CD4-positive, alpha-beta T cell treated with Interferon gamma for 1 hour (primary cell): ENCODE measurements at regions not wholly inside any gene's neighbourhood (a gene's known extent, or its start where the extent isn't known, plus 50 kb on each side); places are given as distances from the start of the nearest gene placed in this dataset.

Source experiments
- DNase-seq: peaks from one replicate; pipeline ENCODE4 v3.0.0-alpha.2; 2020

DNA sequence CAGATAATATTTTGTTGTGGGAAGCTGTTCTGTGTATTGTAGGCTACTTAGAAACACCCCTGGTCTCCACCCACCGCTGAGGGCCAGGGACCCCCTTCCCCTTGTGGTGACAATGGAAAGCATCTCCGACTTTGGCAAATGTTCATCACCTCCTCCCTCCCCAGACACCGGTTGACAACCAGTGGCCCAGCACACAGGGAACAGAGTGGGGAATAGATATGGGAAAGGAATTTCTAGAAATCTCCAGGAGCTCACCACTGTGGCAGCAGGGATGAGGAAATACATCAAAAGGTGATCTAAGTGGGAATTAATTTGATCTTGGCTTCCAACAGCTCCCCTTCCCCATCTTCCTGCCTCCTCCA, 257.3 kb upstream of the FOXQ1 start:
- DNase-seq, result no peak

DNA sequence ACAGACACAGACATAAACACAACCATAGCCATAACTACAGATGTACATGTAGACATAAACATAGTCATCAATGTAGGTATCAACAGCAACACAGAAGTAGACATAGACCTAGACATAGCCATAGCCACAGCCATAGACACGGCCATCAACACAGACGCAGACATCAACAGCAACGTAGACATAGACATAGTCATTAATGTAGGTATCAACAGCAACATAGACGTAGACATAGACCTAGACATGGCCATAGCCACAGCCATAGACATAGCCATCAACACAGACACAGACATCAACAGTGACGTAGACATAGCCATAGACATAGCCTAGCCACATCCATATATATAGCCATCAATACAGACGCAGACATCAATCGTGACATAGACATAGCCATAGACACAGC, 258.3 kb upstream of the FOXQ1 start:
- DNase-seq, result no peak

DNA sequence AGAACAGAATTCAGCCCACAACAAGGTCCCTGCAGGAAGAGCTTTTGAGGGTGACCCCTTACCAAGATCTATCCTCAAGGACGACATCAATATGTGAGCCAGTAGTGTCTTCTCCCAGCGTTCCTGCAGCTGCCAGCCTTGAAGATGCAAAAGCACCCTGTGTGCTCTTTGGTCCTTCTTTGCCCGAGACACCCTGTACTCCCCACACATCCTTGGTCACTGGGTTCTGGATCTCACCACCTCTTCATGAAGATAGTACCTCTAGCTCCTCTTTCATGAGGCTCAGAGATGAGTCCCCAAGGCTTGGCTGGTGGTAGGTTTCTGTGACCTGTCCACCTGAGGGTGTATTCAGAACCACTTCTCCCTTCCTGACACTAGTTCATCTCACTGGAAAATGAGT, 259.6 kb upstream of the FOXQ1 start:
- no peak for DNase-seq

DNA sequence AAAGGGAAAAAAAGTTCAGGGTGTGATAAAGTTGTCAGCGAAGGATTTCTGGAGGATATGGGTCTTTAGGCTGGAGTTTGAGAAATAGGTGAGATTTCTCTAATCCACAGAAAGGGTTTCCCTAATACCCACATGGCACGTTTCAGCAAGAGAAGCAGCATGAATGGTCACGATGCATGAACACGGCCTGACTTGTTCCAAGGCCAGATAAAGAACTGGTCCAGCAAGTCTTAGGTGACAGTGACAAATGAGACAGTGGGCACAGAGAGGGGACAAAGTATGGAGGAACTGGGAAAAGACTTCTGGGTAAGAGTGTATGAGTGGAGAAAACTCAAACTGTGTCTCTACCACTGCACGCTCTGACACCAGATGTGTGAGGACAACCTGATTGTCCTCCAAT, 262.0 kb upstream of the FOXQ1 start:
- no peak for DNase-seq

DNA sequence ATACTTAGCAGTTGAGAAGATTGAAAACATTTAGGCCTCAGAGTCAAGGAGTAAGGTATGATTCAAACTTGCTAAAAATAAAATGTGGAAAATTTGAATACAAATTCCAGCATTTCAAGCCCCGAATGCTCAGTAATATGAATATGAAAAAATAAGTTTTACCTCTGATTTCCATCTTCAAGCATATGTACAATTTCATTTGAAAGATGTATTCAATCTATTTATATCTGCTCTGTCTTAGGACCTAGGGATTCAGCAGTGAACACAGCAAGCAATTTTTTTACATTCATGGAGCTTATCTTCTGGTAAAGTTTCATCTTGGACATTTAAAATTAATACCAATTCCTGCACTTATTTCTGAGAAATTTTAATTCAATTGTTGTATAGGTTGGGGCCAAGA, 262.7 kb upstream of the FOXQ1 start:
- no peak for DNase-seq

DNA sequence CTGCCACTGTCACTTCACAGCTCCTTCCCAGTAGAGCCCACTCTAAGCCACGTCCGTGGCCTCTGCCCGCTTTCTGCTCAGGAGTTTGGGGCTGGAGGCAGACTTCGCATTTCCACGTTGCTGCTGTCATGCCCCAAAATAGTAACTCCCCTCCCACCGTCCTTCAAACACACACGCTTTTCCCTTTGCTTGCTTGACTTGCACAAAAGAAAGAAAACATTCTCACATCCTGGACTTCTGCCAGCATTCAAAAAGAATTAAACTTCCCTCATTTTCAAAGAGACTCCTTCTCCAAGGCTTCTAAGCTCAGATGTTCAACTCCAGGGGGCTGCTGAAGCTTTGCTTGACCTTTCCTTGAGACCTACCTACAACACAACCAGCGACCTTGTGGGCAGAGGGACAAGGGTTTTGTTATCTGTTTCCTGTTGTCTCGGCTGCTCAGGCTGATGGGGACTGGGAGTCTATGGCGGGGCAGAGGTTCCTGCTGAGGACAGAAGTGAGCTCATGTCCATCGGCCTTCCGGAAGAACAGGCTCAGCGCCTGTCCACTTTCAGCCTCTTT, 263.8 kb upstream of the FOXQ1 start:
- DNase-seq, result no peak

DNA sequence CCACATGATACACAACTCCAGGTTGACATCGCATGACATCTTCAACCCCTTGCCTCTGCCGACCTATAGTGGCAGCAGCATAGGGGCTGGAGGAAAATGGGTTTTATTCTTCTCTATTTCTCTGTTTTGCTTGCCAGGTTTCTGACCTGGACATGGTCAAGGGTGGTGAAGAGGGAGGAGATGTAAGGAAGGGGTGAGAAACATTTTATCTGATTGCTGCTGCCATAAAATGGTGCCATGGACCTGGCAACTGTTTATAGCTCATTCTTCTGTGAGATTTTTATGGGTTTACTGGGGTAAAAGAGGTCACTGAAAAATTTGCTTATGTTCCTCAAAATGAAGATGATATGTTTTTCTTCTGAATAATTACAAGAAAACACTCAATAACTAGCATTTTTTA, 266.7 kb upstream of the FOXQ1 start:
- no peak for DNase-seq

DNA sequence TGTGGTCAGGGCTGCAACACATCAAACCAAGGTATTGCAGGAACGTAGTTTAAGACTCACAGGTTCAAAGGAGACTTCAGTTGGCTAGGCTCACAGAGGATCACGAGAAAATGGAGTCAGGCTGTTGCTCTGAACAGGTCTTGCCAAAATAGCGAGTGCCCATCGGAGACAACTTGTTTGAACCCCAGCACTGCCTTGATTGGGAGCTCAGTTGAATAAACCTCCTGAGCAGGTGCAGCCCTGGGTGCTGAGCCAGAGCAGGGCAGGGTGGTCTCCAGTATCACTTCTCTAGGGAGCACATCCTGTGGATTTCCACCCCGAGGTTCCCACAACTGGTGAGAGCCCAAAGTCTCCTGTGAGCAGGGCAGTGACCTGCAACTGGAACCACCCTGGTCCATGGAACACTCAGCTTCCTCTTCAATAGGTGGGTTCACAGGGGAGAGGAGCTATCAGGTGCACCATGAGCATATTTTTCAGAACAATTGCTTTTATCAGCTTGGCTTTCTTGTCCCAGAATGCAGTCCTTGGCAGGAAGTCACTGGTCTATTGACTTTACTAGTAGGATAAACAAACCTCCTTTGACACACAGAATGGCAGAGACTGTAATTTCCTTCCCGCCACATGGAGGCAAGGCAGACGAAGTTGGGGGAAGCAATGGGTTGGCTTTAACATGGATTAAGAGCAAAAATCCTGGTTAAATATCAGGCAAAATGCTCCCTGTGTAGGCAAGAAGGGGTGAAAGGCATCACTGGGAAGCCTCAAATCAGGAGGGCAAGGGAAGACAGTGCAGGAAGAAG, 267.7 kb upstream of the FOXQ1 start:
- no peak for DNase-seq

DNA sequence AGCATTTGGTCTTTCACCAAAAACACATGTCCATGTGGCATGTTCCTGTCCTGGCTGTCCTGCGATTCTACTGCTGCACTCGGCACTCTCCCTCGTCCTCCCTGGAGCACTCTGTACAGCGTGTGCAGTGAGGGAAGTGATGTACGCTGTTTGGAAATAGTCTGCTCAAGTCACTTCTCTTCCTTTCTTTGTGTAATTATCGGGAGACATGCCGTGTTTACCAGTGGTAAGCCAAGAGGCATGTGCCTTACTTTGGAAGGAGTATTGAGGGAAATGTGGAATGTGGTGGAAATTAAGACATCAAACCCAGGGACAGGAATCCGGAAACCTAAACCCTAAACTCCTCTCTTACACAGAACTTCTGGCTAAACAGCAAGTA, 268.5 kb upstream of the FOXQ1 start:
- DNase-seq, result no peak

DNA sequence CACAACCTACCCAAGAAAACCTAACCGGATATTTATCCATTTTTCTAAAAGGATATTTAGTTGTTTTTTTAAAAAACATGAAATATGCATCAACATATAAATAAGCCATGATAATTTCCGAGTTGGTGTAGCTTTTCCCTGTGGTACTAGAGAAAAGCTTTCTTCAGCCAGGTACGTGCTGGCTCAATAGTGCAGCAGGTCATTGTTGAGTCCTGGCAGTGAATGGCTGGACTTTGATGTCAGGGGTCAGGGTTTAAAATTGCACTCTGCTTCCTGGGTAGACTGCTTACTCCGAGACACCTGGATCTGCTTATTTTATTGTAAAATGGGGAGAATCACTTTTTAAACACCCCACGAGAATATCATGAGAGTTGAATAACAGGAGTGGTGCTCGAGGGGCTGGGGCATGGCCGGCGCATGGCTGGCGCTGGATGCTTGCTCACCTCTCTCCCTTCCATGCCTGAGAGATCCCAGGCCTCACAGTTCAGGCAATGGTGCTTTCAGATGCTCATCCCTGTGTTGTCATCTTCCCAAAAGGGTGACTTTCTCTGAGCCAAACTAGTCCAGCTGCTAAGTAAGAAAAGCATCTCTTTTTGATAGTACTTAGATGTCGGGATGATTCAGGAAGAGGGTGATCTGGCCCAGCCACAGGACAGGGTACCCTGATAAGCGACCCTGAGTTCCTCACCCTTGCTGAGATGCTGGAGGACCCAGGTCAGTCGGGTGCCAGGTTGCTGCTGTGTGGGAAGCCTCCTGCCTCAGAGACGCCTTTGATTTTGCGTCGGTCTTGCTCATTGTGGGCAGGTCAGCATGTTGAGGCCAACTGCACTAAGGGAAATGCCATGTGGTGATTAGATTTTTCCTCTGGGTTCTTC, 269.1 kb upstream of the FOXQ1 start:
- no peak for DNase-seq

DNA sequence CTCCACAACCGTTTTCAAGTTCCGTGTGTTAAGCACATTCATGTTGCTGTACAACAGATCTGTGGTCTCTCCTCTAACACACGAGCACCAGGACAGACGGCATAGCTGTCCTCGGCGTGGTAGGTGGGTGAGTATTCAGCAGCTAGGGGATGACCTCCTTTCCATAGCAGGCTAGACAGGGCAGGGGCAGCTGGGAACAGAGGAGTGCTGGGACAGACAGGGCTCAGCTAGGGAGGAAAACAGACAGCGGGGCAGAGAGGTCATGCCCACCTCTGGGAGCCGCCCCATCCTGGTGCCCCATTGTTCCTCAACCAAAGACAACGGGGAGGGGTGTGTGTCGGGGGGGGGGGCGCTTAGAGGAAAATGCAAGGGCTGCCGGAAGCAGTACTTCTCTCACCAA, 271.5 kb upstream of the FOXQ1 start:
- no peak for DNase-seq

DNA sequence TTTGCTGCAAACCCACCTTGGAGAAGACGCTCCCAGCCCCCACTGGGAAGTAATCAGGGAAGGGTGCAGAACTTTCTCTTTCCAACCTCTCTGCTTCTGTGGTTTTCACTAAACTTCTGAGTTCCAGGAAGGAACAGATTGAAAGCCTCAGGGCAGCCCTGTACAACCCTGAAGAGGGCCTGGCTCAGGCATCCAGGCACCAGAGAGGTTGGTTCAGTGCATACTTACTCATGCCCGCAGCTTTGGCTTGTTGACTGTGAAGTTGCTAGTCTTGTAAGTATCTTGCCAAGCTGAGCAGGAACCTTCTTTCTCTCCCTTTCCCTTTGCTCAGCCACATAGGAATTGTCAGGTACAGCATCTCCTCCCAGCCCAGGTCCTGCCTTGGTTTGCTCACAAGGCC, 272.2 kb upstream of the FOXQ1 start:
- no peak for DNase-seq

DNA sequence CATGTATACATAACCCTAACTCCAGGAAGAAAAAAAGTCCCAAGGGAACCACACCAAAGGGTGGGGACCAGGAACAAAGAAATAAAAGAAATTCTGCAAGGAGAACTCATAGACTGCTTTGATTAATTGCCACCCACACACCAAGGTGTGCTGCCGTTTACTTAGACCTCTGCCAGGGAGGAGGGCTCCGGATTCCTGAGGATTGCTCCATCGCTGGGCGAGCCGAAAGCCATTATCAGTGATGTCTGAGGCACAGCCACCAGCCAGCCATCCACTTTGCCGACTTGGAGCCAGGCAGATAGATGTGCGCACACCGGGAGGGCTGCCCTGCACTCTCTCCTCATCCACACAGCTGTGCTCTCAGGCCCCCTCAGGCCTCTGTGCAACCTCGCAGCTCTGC, 272.7 kb upstream of the FOXQ1 start:
- no peak for DNase-seq

DNA sequence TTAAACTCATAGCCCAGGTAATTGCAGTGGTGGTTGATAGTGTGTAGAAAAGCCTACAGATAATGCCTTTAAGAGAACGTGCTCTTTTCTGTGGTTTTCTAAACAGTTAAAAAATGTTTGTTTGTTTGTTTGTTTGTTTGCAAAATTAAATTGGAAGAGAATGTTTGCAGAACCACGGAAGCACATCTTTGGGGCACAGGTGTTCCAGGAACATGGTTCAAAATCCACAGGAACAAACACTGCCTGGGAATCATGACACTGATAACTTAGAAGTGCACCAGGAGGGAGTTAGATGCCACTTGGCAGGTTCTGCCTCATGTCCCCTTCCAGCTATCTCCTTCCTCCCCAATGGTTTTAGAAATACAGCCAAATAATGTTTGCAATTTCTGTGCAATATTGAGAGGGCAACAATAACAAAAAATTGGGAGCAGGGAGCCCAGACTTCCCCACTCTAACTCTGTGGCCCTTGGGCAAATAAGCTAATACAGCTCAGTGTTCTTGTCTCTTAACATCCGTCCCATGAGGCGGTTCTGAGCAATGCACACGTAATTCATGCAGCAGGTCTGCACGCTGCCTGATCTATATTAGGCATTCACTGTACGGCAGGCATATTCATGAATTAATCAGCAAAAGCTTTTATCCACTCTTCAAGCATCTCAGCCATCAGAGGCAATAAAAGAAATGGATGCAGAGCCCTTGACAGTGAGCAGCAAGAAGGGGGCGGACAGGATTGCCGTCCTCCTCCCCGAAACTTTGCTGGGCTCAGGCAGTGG, 274.3 kb upstream of the FOXQ1 start:
- no peak for DNase-seq

DNA sequence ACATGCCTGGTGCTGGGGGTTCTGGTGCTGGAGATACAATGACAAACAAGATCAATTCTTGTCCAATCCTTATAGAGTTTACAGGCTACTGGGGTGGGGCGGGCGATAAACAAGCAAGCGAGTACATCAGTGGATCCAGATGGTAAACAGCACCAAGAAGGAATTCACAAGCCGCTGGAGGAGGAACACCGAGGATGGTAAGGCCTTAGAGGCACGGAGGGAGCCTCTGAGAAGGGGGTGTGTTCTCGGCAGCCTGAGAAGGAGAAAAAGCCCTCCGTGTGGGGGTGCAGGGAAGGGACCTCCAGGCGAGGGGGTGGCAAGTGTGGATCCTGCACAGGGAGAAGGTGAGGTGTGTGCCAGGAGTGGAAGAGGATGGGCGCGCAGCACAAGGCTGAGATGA, 276.5 kb upstream of the FOXQ1 start:
- no peak for DNase-seq

DNA sequence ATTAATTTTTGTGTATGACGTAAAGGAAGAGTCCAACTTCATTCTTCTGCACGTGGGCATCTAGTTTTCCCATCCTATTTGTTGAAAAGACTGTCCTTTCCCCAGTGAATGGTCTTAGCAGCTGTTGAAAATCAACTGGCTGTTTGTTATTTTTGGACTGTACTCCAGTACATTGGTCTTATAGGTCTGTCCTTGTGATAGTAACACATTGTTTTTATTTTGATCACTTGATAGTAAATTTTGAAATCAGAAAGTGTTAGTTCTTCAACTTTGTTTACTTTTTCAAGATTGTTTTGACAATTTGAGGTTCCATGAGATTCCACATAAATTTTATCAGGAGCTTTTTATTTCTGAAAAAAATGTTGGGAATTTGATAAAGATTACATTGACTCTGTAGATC, 280.2 kb upstream of the FOXQ1 start:
- no peak for DNase-seq

DNA sequence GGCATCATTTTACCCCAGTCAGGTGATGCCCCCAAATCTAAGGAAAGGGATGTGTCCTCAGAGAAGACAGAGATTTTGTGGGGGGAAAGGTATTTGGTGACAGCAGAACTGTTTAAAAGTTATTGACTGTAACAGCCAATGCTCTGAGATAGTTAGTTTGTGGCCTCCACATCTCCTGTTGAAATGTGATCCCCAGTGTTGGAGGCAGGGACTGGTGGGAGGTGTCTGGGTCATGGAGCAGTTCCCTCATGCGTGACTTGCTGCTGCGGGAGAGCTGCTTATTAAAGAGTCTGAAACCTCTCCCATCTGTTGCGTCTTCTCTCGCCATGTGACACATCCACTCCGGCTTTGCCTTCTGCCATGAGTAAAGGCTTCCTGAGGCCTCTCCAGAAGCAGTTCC, 282.8 kb upstream of the FOXQ1 start:
- no peak for DNase-seq

DNA sequence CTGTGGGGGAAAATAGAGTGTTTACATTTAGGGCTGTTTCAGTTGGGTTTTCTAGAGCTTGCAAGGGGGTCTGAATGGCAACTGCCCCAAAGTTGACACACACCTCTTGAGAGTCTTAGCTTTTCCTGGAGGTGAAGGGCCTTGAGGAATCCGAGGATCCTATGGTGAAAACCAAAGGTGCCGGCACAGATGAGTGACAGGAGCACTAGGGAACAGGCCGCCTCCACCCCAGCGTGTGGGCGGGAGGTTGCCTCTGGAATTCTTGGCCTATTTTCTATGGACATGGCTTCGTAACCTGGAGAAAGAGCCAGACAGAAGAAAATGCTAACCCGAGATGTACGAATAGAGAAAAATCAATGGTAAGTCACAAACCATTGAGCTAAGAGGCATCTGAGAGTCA, 283.2 kb upstream of the FOXQ1 start:
- no peak for DNase-seq

DNA sequence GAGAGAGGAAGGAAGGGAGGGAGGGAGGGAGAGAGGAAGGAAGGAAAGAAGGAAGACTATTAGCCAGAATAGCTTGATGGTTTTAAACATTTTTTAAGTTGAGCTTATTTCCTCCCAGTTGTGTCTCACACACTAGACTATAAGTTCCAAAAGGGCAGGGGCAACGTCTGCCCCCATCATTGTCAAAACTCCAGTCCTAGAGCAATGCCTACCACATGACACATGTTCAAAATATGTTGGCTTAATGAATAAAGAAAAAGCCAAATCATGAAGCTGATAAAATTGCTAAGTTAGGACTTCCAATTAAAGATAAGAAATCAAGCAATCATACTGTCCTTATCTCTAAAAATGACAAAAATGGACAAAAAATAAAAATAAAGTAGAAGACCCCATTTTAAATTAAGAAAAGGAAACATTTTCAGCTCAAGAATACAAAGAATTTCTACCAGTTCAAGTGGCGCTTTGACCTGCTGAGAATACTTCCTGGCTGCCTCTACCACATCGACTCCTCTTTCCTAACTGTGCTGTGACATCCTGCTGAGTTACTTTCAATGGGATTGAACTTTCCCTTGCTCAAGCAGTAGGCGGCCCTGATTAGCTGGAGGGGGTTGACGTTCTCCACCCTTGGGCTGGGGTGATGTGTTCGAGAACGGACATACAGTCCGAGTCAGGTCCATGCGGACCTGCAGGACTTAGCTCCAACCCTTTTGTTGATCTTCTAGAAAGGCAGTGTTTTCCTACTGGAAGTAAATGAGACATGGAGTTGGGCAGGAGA, 283.9 kb upstream of the FOXQ1 start:
- no peak for DNase-seq

DNA sequence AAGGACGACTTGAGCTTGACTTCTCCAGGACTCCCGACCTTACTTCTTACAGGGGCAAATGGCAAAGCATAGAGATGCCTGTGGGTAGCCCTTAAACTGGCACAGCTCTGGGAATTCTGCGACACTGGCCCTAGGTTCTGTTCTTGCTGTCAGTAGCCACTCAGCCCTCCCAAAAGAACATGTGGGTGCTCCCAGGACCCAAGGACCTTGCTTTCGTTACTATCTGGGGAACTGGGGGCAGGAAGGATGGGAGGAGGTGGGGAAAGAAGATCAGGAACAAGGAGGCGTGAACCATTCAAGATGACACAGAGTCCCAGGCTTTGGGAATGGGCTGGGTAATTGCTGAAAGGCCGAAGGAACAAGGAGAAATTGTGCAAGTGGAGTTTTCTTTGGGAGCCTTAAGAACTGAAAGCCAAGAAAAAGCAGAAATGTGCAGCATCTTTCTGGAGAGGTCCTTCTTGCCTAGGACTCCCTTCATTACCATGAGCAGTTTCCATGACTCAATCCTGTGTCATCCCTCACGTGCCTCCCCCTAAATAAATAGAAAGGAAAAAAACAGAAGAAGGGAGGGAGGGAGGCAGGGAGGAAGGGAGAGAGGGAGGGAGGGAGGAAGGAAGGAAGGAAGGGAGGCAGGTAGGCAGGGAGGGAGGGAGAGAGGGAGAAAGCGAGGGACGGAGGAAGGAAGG, 284.6 kb upstream of the FOXQ1 start:
- DNase-seq, result no peak

DNA sequence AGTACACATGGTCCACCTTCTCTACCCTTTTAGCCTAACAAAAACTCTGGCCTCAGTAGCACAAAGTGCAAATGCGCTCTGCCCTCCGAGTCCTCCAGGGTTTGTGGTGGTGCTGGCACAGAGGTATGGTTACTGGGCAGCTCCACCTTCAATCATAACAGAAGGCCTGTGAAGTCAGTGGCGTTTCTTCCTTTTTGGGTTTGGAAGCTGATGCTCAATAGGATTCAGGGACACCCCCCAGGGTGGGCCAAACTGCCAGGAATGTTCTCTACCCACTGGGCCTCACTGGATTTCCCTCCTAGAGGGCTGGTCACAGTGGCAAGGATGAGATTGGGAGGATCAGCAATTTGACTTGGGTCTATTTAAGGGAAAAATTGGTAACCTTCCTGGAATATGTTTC, 286.1 kb upstream of the FOXQ1 start:
- DNase-seq, result no peak

DNA sequence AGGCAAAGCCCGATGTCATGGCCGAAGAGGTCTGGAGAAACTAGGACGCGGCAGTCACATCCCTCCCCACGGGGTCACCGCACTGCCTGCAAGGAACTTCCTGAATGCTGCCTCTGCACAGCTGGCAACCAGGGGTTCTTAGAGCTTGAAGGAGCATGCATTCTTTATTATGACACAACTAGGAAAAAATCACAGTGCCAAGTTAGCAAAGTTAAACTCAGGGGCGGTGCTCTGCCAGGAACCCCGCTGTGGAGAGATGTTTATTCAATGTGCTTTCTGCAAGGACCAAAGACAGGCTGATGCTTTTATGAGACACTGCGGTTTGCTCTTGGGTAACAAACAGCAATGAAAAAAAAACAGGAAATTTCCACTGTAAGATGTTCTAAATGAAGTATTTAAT, 287.3 kb upstream of the FOXQ1 start:
- no peak for DNase-seq
